Fibroblast of mammary gland (primary cell): ENCODE measurements at regions not wholly inside any gene's neighbourhood (a gene's known extent, or its start where the extent isn't known, plus 50 kb on each side); places are given as distances from the start of the nearest gene placed in this dataset.
A peak's percentile ranks its signal among the peaks of the same experiment; 100 is the strongest.

Experiments
- DNase-seq: peaks from one replicate; pipeline ENCODE4 v3.0.0-alpha.2; 2010; ENCODE audit warnings: low read depth
- H3K4me3 ChIP-seq: 2 replicates; pipeline ENCODE4 v1.5.1; 2011; ENCODE audit warnings: low read depth, mild to moderate bottlenecking, low read length, moderate library complexity; ENCODE audit not compliant: control insufficient read depth
- CTCF ChIP-seq: conservative IDR thresholded peaks from 2 replicates; pipeline ENCODE4 v1.5.1; 2011; ENCODE audit warnings: low read depth, low read length, inconsistent platforms; ENCODE audit not compliant: control insufficient read depth, insufficient read depth

DNA sequence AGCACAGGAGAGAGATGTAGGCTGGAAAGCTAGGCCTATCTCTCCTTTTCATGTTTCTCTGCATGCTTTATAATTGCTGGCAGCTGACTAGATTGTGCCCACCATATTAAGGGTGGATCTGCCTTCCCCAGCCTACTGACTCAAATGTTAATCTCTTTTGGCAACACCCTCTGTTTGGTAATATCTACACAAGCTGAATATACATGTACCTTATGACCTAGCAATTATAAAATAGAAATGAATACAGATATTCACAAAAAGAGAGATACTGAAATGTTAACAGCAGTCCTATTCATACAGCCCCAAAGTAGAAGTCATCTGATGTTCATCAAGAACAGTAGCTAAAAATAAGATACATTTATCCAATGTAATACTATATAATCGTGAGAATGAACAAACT is 429.6 kb downstream of the EPM2A start:
- TF ChIP-seq CTCF = no peak
- no peak for DNase-seq
- H3K4me3 ChIP-seq = no peak overlapping the region

DNA sequence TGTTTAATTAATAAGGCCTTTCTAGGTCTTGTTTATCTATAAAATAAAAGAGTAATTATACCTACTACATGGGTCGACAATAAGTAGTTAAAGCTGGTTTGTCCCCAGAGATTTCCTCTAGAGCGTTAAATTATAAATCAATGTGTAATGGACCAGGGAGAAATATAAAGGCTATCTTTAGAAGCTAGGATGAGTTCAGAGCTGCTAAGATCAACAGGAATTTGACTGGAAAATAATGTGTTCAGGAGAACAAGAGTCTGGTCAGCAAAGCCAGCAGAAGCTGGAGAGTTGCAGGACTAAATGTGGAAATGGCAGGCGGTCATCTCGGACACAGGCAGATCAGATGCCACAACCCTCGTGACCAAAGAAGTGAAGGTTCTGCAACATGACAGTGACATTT is 428.8 kb downstream of the EPM2A start:
- TF ChIP-seq CTCF = no peak
- no peak for DNase-seq
- no peak overlapping the region for H3K4me3 ChIP-seq

DNA sequence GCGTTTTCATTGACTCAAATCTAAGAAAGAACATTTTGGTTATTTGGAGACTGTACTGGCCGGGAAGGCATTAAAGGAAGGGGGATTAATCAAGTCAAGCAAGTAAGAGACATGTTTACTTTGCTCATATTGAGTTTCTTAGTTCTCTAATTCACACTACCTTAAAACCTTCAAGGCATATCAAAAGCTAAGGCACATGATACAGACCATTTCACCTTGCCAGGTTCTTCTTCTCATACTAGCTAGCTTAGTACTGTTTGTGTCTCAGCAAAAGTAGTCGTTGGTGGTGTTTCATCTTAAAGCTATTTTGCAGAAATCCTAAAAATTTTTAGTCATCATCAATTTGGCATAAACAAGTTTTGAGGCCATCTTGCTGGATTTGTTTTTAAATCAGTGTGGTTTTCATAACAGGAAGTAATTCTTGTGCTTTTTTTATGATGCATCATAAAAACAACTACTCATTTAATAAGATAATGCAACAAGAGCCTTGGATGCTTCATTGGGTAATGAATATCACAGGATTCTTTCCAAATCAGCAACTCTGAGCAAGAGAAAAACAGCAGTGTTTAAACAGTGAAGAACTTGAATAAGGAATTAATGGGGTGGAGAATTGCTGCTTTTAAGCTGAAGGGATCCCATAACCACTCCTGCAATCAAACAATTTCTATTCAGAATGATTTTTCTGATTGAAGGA is 425.3 kb downstream of the EPM2A start:
- peak; percentile 83 for DNase-seq
- TF ChIP-seq CTCF = no peak

DNA sequence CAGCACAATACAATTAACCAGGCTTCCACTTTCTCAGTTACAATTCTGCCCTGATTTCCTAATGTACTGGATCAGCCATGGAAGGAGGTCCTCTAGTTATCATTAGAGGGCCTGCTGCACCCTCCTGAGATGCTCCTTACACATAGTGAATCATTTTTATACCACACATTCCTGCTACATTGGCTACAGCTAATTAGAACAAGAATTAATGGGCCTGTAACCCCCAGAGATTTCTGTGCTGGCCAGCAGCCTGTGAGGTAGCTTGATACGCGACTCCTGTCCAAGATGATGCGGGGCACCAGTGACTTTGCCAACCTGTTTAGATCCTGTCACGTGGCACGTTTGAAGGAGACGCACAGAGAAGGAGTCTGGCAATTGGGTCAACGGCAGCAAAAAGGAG is 422.8 kb downstream of the EPM2A start:
- no peak overlapping the region for H3K4me3 ChIP-seq
- TF ChIP-seq CTCF = no peak
- no peak for DNase-seq

More for the DNA sequence above, 425.3 kb downstream of the EPM2A start:
- no peak overlapping the region for H3K4me3 ChIP-seq

DNA sequence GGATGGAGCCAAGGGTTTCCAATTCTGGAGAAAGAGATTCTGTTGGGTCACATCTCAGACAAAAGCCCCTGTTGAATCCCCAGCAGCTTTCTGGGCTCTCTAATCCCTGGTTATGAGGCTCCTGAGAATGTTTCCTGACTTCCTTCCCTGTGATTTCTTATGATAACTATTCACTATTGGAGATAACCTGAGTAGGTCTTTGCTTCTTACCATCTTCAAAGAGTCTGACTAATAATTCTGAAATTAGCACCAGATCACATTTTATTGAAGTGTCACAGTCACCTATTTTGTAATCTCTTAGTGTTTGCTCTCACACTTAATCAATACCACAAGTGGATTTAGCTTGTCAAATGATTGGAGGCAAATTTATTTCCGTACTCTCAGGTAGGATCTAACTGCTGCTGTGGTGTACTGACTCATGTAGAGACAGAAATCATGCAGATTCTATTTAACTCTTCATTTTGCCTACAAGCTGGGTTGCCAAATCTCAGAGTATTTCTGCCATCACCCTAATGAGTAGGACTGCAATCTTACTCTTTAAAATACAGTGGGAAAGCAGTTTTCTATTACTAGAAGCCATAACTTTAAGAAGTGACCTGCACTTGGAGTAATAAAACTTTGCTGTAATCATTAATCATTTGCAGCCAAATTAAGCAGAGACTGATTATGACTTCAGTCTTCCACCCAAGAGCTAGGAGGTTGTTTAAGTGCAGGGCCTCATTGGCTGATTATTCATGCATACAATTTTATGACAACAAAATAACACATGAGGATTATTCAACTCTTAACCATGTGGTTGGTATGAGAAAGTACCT is 422.1 kb downstream of the EPM2A start:
- no peak for DNase-seq
- no peak overlapping the region for H3K4me3 ChIP-seq
- no peak for TF ChIP-seq CTCF

DNA sequence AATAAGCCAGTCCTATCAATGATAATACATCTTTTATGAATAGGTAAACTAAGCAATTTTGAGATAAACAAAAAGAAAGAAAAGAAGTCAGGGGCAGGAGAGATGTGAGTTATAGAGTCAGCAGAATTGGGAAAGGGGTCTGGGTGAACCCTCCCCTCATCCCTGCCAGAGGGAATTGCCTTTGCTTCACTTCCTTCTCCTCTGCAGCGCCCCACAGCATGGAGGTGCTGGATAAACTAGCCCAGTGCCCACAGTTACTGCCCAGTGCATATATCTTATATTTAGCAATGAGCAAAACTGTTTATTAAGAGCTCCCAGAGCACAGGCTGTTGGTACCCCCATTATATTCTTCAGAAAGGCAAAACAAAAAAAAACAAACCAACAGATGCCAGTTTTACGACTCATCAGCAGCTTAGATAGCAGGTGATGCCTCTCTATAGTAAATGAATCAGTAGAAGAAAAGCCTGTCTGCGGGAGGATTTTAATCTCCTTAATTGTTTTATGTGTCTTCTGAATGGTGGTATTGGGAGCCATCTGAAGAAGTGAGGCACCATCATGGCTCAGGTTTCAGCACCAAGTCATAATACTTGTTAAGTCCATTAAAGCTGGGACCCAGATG is 419.2 kb downstream of the EPM2A start:
- no peak overlapping the region for H3K4me3 ChIP-seq
- DNase-seq = no peak
- no peak for TF ChIP-seq CTCF
